GM18505 (cell line): ENCODE measurements at regions not wholly inside any gene's neighbourhood (a gene's known extent, or its start where the extent isn't known, plus 50 kb on each side); places are given as distances from the start of the nearest gene placed in this dataset.

Experiments used
- ATAC-seq: cut with Tn5 transposase; IDR thresholded peaks from one replicate; pipeline ENCODE4 v1.9.1; 2021; ENCODE audit not compliant: unreplicated experiment
- POLR2A ChIP-seq: IDR thresholded peaks from 4 replicates; pipeline ENCODE4 v1.6.1; 2011; ENCODE audit warnings: borderline replicate concordance; ENCODE audit not compliant: insufficient read depth, insufficient read length; ENCODE audit errors: extremely low read depth

GRCh38 chr10:78702876-78703275 lies 365.9 kb upstream of the ZMIZ1 start:
- ATAC-seq = no peak
- TF ChIP-seq POLR2A = no peak

DNA sequence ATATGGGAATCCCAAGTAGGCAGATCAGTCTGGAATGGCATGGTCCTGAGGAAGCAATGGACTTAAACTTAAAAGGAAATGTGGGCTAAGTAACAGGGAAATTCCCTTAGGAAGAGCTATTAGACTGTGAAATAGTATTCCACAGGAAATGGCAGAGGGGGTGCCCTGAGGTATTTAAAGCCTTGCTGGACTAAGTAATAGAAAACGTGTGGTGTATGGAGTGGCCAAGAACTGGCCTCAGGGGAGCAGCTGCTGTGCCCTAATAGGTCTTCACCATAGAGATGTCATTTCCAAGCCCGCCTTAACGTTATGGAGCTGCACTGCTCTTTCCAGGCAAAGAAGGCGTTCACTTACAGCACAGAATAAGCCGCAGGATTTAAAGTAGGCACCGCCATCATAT lies 365.2 kb upstream of the ZMIZ1 start:
- no peak for ATAC-seq
- no peak for TF ChIP-seq POLR2A

- no peak for ATAC-seq
- no peak for TF ChIP-seq POLR2A
Measured at GRCh38 chr10:78706256-78706655, 362.5 kb upstream of the ZMIZ1 start.

- ATAC-seq = no peak
- TF ChIP-seq POLR2A = no peak
Measured at GRCh38 chr10:78706726-78707540, 361.8 kb upstream of the ZMIZ1 start.

GRCh38 chr10:78707745-78708144 lies 361.0 kb upstream of the ZMIZ1 start:
- TF ChIP-seq POLR2A = no peak
- ATAC-seq = no peak

GRCh38 chr10:78712147-78712546 lies 356.6 kb upstream of the ZMIZ1 start:
- TF ChIP-seq POLR2A = no peak

GRCh38 chr10:78713659-78714058 lies 355.1 kb upstream of the ZMIZ1 start:
- no peak for TF ChIP-seq POLR2A
- ATAC-seq = no peak

More at GRCh38 chr10:78712147-78712546, 356.6 kb upstream of the ZMIZ1 start:
- ATAC-seq = no peak

- no peak for TF ChIP-seq POLR2A
Measured at GRCh38 chr10:78714225-78714624, 354.5 kb upstream of the ZMIZ1 start.

DNA sequence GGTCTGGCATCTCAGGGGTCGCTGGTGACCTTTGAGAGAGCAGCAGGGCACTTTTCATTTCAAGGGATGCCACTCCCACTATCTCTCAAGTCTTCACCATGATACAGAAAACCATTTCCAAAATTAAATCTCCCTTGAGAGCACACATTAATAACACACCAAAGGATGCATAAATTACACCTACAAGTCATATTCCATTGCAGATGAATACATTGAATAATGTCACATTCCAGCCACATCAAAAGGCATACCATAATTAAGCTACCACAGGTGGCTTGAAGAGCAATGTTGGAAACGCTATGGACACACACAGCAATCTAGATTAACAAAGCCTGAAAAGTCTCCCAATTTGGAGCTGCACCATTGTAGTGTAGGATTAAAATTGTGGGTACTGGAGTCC lies 353.3 kb upstream of the ZMIZ1 start:
- no peak for TF ChIP-seq POLR2A
- ATAC-seq = no peak

More at GRCh38 chr10:78714225-78714624, 354.5 kb upstream of the ZMIZ1 start:
- ATAC-seq = no peak

DNA sequence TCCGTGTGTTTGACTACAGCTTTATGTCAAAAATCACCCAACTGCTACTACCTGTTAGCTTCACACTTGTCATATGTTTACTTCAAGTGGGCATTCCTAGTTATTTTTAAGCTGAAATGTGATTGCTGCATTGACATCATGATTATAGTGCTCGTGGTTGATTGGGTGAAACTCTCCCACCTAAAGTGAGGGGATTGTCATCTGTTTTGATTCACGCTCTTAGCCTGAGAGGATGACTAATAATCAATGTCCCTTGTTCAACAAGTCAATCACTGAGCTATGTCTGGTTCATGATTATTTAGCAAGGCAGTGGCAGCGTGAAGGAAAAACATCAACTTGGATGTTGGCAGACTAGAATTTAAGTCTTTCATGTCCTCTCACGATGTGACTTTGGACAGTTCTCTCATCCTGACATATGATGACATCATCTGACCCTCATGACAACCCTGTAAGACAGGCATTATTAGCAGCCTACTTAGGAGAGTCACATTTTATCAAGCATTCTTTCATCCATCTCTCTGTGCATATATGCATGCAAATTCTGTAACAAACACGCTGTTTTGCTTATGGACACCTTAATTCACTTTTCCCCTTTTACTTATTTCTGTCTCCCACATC lies 352.6 kb upstream of the ZMIZ1 start:
- TF ChIP-seq POLR2A = no peak
- no peak for ATAC-seq

- no peak for TF ChIP-seq POLR2A
- ATAC-seq = no peak
Measured at GRCh38 chr10:78717200-78717599, 351.6 kb upstream of the ZMIZ1 start.

- ATAC-seq = no peak
- no peak for TF ChIP-seq POLR2A
Measured at GRCh38 chr10:78718032-78718572, 350.7 kb upstream of the ZMIZ1 start.

- TF ChIP-seq POLR2A = no peak
Measured at GRCh38 chr10:78719276-78719675, 349.5 kb upstream of the ZMIZ1 start.

DNA sequence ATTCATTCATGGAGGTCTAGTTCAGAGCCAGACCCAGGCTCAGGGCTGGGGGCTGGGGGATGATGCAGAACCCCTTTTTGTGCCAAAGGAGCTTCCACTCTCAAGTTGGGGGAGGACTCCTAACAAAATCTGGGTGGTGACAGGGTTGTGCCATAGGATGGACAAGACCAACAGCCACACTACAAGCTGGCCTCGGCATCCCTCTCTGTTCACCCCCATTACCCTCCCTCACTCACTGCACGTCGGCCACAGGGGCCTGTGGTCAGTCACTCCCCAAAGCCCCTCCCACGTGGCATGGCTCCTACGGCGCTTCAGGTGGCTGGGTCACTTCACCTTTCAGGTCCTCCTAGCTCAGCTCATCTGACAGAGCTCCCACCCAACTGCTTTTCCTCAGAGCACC lies 348.7 kb upstream of the ZMIZ1 start:
- ATAC-seq = no peak
- no peak for TF ChIP-seq POLR2A

More at GRCh38 chr10:78719276-78719675, 349.5 kb upstream of the ZMIZ1 start:
- ATAC-seq = no peak
